PC-3 (cell line): ENCODE measurements at regions not wholly inside any gene's neighbourhood (a gene's known extent, or its start where the extent isn't known, plus 50 kb on each side); places are given as distances from the start of the nearest gene placed in this dataset.

Experiments
- EZH2 ChIP-seq: fragments of 300-600 bp; sonication (generic); IDR thresholded peaks from one replicate; pipeline ENCODE4 v1.6.1; 2017; ENCODE audit warnings: antibody characterized with exemption, mild to moderate bottlenecking, low read length; ENCODE audit not compliant: unreplicated experiment
- TF ChIP-seq, protein P1 (sequence below): fragments of 300-600 bp; sonication (generic); conservative IDR thresholded peaks from 2 replicates; pipeline ENCODE4 v1.5.1; 2017; ENCODE audit warnings: antibody characterized with exemption, low read depth, mild to moderate bottlenecking, low read length

DNA sequence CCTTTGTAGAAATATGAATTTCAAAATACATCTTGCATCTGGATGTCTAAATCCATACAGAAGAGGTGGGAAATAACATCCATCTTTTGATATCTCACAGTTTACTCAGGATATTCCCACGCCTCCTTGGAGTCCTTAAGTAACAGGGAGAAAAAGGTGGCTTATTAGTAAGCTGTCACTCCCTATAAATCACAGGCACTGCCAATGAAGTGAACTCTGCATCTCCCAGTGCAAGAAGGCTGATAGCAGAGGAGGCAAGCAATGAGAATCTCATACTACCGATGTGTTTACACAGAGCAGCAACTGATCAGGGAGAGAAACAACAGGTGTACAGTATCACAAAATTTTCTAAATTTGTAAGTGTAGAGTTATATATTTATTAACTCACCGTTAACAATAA is 551.8 kb downstream of the NXPH1 start:
- TF ChIP-seq EZH2, result no peak
- TF ChIP-seq, protein P1, sequence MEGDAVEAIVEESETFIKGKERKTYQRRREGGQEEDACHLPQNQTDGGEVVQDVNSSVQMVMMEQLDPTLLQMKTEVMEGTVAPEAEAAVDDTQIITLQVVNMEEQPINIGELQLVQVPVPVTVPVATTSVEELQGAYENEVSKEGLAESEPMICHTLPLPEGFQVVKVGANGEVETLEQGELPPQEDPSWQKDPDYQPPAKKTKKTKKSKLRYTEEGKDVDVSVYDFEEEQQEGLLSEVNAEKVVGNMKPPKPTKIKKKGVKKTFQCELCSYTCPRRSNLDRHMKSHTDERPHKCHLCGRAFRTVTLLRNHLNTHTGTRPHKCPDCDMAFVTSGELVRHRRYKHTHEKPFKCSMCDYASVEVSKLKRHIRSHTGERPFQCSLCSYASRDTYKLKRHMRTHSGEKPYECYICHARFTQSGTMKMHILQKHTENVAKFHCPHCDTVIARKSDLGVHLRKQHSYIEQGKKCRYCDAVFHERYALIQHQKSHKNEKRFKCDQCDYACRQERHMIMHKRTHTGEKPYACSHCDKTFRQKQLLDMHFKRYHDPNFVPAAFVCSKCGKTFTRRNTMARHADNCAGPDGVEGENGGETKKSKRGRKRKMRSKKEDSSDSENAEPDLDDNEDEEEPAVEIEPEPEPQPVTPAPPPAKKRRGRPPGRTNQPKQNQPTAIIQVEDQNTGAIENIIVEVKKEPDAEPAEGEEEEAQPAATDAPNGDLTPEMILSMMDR, result no peak
